Right lung (tissue), 2 donors: ENCODE measurements at regions not wholly inside any gene's neighbourhood (a gene's known extent, or its start where the extent isn't known, plus 50 kb on each side); places are given as distances from the start of the nearest gene placed in this dataset.

ENCODE experiments used
- DNase-seq, 2 donors: peaks; one replicate each; pipeline ENCODE4 v3.0.0-alpha.2; 2013

DNA sequence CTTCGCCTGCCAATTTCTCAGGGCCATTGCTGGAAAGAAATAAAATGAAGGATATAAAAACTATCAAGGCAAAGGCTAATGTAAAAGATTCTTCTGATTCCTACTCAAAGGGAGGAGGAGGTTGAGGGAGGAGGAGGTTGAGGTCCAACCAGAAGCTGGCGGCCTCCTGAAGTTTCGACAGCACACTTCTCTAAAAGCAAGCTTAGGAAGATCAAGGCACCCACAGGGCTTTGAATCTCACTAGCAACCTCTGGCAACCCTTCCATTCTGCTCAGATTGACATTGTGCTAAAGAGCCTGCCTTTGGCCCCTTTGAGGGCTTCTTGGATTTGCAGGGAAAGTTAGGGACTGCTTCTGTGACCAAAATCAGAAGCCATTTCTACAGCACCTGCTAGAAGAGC is 81.5 kb upstream of the TNRC6C start:
- DNase-seq = no peak

GRCh38 chr17:77877646-77878355 is 80.7 kb upstream of the TNRC6C start:
- no peak for DNase-seq

DNA sequence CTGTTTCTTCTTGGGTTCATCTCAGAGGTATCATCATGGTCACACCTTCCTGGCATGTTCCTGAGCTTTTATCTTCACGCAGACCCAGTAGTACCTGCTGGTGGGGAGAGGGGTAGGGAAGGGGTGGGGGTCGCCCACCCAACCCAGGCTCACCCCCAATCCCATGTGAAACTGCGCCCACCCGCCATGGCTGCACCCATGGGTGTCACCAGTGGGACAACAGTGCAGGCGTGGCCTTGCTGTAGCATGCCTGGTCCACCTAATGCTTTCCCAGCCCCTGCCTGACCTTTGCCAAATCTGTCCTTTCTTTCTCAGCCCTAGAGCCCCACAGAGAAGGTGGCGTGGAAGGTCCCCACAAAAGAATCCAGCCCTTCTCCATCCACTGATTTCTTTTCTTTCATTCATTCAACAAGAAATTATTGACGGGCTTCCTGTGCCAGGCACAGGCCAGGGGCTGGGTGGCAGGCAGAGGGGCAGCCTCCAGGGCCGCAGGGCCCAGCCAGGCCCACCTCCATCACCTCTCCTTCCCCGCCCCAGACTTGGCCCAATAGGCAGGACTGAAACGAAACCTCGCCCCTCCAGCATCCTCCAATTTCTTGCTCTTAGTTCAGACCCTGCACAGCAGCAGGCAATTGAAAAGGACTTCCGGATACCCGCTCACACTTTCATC is 79.1 kb upstream of the TNRC6C start:
- no peak for DNase-seq

GRCh38 chr17:77879896-77880280 is 78.6 kb upstream of the TNRC6C start:
- DNase-seq = no peak

DNA sequence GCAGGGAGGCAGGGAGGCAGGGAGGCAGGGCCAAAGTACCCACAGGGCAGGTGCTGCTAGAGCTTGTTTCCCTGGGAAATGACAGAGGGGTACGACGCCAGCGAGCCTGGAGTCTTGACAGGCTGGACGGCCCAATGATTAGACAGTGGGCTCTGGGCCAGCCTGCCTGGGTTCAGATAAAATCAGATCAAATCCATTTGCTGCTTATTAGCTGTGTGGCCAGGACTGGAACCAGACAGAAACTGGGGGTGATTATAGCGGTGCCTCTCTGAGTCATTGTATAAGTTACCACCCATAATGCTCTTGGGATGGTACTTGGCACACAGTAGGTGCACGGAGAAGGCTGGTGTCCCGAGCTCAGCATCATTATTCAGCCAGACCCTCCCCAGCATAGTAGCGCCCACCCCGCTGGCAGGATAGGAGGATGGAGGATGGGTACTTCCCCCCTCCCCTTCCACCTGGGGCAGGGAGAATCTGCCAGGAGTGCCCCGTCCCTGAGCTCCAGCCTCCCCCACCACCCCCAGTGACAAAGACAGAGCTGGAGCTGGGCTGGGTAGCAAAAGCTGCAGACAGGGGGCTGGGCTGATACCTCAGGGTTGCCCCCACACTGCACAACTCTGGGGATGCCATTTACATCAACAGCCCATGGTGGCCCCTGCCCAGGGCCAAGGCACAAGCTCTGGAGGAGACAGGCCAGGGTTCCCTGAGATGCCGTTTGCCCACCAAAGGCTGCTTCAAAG is 77.6 kb upstream of the TNRC6C start:
- no peak for DNase-seq

DNA sequence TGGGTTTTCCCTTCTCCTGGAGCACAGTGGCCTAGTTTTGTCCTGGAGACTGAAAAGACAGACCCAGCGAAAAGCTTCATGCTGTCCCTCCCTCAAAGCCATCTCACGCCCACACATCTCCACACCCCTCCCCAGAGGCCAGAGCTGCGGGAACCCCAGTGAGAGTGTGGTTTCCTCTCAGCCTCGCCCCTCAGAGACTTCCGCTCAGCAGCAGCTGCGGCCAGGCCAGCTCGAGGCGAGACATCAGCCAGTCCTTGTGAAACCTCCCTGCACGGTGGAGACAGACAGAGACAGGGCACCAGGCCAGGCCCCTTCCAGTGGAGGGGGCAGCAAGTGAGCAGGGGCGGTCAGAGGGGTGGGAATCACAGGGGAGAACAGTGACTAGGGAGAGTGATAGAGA is 77.0 kb upstream of the TNRC6C start:
- peak; percentile 81 to 84 for DNase-seq

GRCh38 chr17:77882040-77882439 is 76.5 kb upstream of the TNRC6C start:
- DNase-seq = no peak

GRCh38 chr17:77882481-77883212 is 75.9 kb upstream of the TNRC6C start:
- peak in 1 of 2 donors; percentile 47 for DNase-seq

DNA sequence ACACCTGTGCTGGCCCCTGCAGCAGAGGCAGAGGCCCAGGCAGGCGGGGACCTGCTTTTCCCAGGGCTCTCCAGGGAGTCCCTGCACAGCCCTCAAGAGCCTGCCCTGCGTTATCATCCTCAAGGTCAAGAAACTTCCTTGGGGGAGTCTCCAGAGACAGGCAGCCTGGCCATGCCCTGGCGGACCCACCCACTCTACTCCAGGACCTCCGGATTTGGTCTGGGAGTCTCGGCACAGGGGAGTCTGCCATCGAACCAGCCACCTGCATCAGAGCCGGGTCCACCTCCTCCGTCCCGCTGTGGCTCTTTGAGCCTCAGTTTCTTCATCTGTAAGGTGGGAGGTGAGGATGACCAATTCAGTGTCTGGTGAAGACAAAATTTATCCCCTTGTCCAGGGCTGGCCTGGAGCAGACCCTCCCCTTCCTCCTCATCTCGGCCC is 75.3 kb upstream of the TNRC6C start:
- no peak for DNase-seq

- DNase-seq = peak in 1 of 2 donors; percentile 43
Measured at GRCh38 chr17:77884019-77884418, 74.5 kb upstream of the TNRC6C start.

GRCh38 chr17:77884967-77885641 is 73.4 kb upstream of the TNRC6C start:
- no peak for DNase-seq

DNA sequence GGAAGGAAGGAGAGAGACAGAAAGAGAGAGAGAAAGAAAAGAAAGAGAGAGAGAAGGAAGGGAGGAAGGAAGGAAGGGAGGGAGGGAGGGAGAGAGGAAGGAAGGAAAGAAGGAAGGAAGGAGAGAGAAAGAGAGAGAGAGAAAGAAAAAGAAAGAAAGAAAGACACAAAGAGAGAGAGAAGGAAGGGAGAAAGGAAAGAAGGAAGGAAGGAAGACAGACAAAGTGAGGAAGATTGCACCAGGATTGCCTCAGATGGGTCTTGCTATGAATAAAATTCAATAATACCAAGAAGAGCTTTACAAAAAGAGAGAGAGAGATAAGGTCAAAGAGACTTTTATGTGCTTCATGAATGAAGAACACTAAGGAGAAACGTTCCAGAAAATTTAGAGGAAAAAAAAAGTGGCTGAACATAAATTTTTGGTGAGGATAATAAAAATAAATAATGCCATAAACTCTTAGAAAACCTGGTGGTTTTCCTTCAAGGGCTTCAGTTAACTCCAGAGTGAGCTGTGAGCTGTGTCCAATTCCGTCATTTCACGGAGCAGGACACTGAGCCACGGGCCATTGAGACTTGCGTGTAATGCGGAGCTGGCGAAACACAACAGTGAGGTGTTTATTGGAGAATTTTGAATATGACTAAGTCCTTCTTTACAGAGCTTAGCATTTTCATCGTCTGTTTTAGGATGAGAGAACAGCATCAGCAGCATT is 72.7 kb upstream of the TNRC6C start:
- no peak for DNase-seq

GRCh38 chr17:77886387-77886728 is 72.1 kb upstream of the TNRC6C start:
- DNase-seq = no peak

GRCh38 chr17:77887110-77887463 is 71.4 kb upstream of the TNRC6C start:
- no peak for DNase-seq

GRCh38 chr17:77887464-77888241 is 70.8 kb upstream of the TNRC6C start:
- DNase-seq = peak; percentile 92 to 93

- DNase-seq = no peak
Measured at GRCh38 chr17:77888242-77889134, 70.0 kb upstream of the TNRC6C start.

GRCh38 chr17:77889135-77889505 is 69.4 kb upstream of the TNRC6C start:
- DNase-seq = no peak

DNA sequence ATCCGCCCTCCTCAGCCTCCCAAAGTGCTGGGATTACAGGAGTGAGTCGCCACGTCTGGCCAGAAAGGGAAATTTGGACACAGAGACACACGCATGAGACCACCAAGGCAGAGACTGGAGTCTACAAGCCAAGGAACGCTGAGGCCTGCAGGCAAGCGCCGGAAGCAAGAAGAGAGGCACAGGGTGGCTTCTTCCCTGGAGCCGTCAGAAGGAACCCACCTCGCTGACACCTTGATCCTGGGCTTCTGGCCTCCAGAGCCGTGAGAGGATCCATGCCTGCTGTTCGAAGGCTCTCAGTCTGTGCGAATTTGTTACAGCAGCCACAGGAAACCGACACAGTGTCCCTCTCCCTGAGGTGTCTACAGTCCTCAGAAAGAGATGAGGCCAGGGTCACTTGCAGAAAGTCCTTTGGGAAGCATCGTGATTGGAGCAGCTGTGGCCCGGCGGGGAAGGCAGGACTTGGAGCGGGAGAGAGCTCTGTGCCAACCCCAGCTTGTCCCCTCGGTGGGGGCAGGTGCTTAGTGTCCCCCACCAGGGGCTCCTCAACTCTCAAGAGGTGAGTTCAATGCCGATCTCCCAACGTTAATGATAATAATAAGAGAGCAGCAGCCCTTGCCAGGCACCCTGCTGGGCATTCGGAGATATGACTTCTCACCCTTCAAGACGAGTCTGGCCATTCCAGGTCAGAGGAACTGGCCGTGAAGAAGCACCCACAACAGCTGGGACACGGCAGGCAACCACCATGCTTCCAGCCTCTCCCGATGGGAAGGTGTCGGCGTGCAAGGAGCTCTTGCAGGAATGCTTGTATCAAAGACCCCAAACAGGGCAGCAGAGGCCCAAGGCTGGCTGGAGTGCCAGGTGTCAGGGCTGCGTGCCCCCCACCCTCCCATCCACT is 68.4 kb upstream of the TNRC6C start:
- DNase-seq = no peak
